ENCODE measurements at regions not wholly inside any gene's neighbourhood (a gene's known extent, or its start where the extent isn't known, plus 50 kb on each side); places are given as distances from the start of the nearest gene placed in this dataset.

GRCh38 chr4:186775902-186776301 lies 52.2 kb upstream of the FAT1 start:
- H3K4me1 ChIP-seq (ENCODE audit: control insufficient read depth, insufficient read depth, low read length): peaks cover 6% of the 10 kb centered on the region
- H3K36me3 ChIP-seq (ENCODE audit: control insufficient read depth, insufficient read depth, low read length): no peaks in the 10 kb centered on the region
- H3K9me3 ChIP-seq (ENCODE audit: control insufficient read depth, low read length): no peaks in the 10 kb centered on the region
- H3K27me3 ChIP-seq (ENCODE audit: control insufficient read depth, insufficient read depth, low read length): no peaks in the 10 kb centered on the region
- H3K4me3 ChIP-seq (ENCODE audit: low read length): no peak overlapping the region
- H3K9ac ChIP-seq (ENCODE audit: low read length): no peak overlapping the region

GRCh38 chr4:186778134-186778533 lies 54.5 kb upstream of the FAT1 start:
- Histone ChIP-seq H3K4me3 (ENCODE audit: low read length) (no peak overlapping the region), H3K36me3 (ENCODE audit: control insufficient read depth, insufficient read depth, low read length) (no peaks in the 10 kb centered on the region), H3K9me3 (ENCODE audit: control insufficient read depth, low read length) (no peaks in the 10 kb centered on the region), H3K27me3 (ENCODE audit: control insufficient read depth, insufficient read depth, low read length) (no peaks in the 10 kb centered on the region), H3K9ac (ENCODE audit: low read length) (no peak overlapping the region), H3K4me1 (ENCODE audit: control insufficient read depth, insufficient read depth, low read length) (peaks cover 6% of the 10 kb centered on the region)

- Histone ChIP-seq H3K9ac (ENCODE audit: low read length) (no peak overlapping the region), H3K27me3 (ENCODE audit: control insufficient read depth, insufficient read depth, low read length) (no peaks in the 10 kb centered on the region), H3K4me3 (ENCODE audit: low read length) (no peak overlapping the region), H3K36me3 (ENCODE audit: control insufficient read depth, insufficient read depth, low read length) (no peaks in the 10 kb centered on the region), H3K4me1 (ENCODE audit: control insufficient read depth, insufficient read depth, low read length) (peaks cover 6% of the 10 kb centered on the region), H3K9me3 (ENCODE audit: control insufficient read depth, low read length) (no peaks in the 10 kb centered on the region)
These were observed 56.8 kb upstream of the FAT1 start for GRCh38 chr4:186780291-186781031.

- no peaks in the 10 kb centered on the region for H3K27me3 ChIP-seq (ENCODE audit: control insufficient read depth, insufficient read depth, low read length)
- no peak overlapping the region for H3K9ac ChIP-seq (ENCODE audit: low read length)
- H3K4me3 ChIP-seq (ENCODE audit: low read length): no peak overlapping the region
- H3K4me1 ChIP-seq (ENCODE audit: control insufficient read depth, insufficient read depth, low read length): peaks cover 6% of the 10 kb centered on the region
- no peaks in the 10 kb centered on the region for H3K36me3 ChIP-seq (ENCODE audit: control insufficient read depth, insufficient read depth, low read length)
- H3K9me3 ChIP-seq (ENCODE audit: control insufficient read depth, low read length): no peaks in the 10 kb centered on the region
These were observed 57.6 kb upstream of the FAT1 start for GRCh38 chr4:186781032-186781917.

GRCh38 chr4:186782302-186782701 lies 58.6 kb upstream of the FAT1 start:
- H3K4me1 ChIP-seq (ENCODE audit: control insufficient read depth, insufficient read depth, low read length): peaks cover 6% of the 10 kb centered on the region
- no peaks in the 10 kb centered on the region for H3K27me3 ChIP-seq (ENCODE audit: control insufficient read depth, insufficient read depth, low read length)
- no peak overlapping the region for H3K9ac ChIP-seq (ENCODE audit: low read length)
- no peaks in the 10 kb centered on the region for H3K36me3 ChIP-seq (ENCODE audit: control insufficient read depth, insufficient read depth, low read length)
- no peaks in the 10 kb centered on the region for H3K9me3 ChIP-seq (ENCODE audit: control insufficient read depth, low read length)
- no peak overlapping the region for H3K4me3 ChIP-seq (ENCODE audit: low read length)

GRCh38 chr4:186787536-186787935 lies 63.9 kb upstream of the FAT1 start:
- Histone ChIP-seq H3K27me3 (ENCODE audit: control insufficient read depth, insufficient read depth, low read length) (no peaks in the 10 kb centered on the region), H3K4me1 (ENCODE audit: control insufficient read depth, insufficient read depth, low read length) (no peaks in the 10 kb centered on the region), H3K9ac (ENCODE audit: low read length) (no peak overlapping the region), H3K9me3 (ENCODE audit: control insufficient read depth, low read length) (no peaks in the 10 kb centered on the region), H3K4me3 (ENCODE audit: low read length) (no peak overlapping the region), H3K36me3 (ENCODE audit: control insufficient read depth, insufficient read depth, low read length) (no peaks in the 10 kb centered on the region)

- H3K9ac ChIP-seq (ENCODE audit: low read length): no peak overlapping the region
- no peaks in the 10 kb centered on the region for H3K9me3 ChIP-seq (ENCODE audit: control insufficient read depth, low read length)
- H3K4me3 ChIP-seq (ENCODE audit: low read length): no peak overlapping the region
- no peaks in the 10 kb centered on the region for H3K36me3 ChIP-seq (ENCODE audit: control insufficient read depth, insufficient read depth, low read length)
- no peaks in the 10 kb centered on the region for H3K27me3 ChIP-seq (ENCODE audit: control insufficient read depth, insufficient read depth, low read length)
- H3K4me1 ChIP-seq (ENCODE audit: control insufficient read depth, insufficient read depth, low read length): no peaks in the 10 kb centered on the region
These were observed 66.0 kb upstream of the FAT1 start for GRCh38 chr4:186789651-186790050.

GRCh38 chr4:186790630-186791029 lies 67.0 kb upstream of the FAT1 start:
- Histone ChIP-seq H3K4me1 (ENCODE audit: control insufficient read depth, insufficient read depth, low read length) (no peaks in the 10 kb centered on the region), H3K9me3 (ENCODE audit: control insufficient read depth, low read length) (no peaks in the 10 kb centered on the region), H3K27me3 (ENCODE audit: control insufficient read depth, insufficient read depth, low read length) (no peaks in the 10 kb centered on the region), H3K36me3 (ENCODE audit: control insufficient read depth, insufficient read depth, low read length) (no peaks in the 10 kb centered on the region), H3K4me3 (ENCODE audit: low read length) (no peak overlapping the region), H3K9ac (ENCODE audit: low read length) (no peak overlapping the region)

GRCh38 chr4:186792728-186793366 lies 69.2 kb upstream of the FAT1 start:
- Histone ChIP-seq H3K36me3 (ENCODE audit: control insufficient read depth, insufficient read depth, low read length) (no peaks in the 10 kb centered on the region), H3K4me1 (ENCODE audit: control insufficient read depth, insufficient read depth, low read length) (no peaks in the 10 kb centered on the region), H3K9ac (ENCODE audit: low read length) (no peak overlapping the region), H3K9me3 (ENCODE audit: control insufficient read depth, low read length) (no peaks in the 10 kb centered on the region), H3K4me3 (ENCODE audit: low read length) (no peak overlapping the region), H3K27me3 (ENCODE audit: control insufficient read depth, insufficient read depth, low read length) (no peaks in the 10 kb centered on the region)

- peaks cover 8% of the 10 kb centered on the region for H3K4me1 ChIP-seq (ENCODE audit: control insufficient read depth, insufficient read depth, low read length)
- H3K27me3 ChIP-seq (ENCODE audit: control insufficient read depth, insufficient read depth, low read length): no peaks in the 10 kb centered on the region
- H3K4me3 ChIP-seq (ENCODE audit: low read length): no peak overlapping the region
- H3K9me3 ChIP-seq (ENCODE audit: control insufficient read depth, low read length): no peaks in the 10 kb centered on the region
- no peak overlapping the region for H3K9ac ChIP-seq (ENCODE audit: low read length)
- no peaks in the 10 kb centered on the region for H3K36me3 ChIP-seq (ENCODE audit: control insufficient read depth, insufficient read depth, low read length)
These were observed 75.4 kb upstream of the FAT1 start for GRCh38 chr4:186798951-186799659.

GRCh38 chr4:186805020-186805820 lies 81.6 kb upstream of the FAT1 start:
- H3K4me3 ChIP-seq (ENCODE audit: low read length): no peak overlapping the region
- H3K9me3 ChIP-seq (ENCODE audit: control insufficient read depth, low read length): no peaks in the 10 kb centered on the region
- H3K36me3 ChIP-seq (ENCODE audit: control insufficient read depth, insufficient read depth, low read length): no peaks in the 10 kb centered on the region
- H3K27me3 ChIP-seq (ENCODE audit: control insufficient read depth, insufficient read depth, low read length): no peaks in the 10 kb centered on the region
- no peaks in the 10 kb centered on the region for H3K4me1 ChIP-seq (ENCODE audit: control insufficient read depth, insufficient read depth, low read length)
- H3K9ac ChIP-seq (ENCODE audit: low read length): no peak overlapping the region
